DND-41 (cell line): ENCODE measurements at regions not wholly inside any gene's neighbourhood (a gene's known extent, or its start where the extent isn't known, plus 50 kb on each side); places are given as distances from the start of the nearest gene placed in this dataset.

Experiments
- ATAC-seq: fragments of 200-7000 bp; cut with Tn5 transposase; 3 replicates; pipeline ENCODE4 v1.9.1; 2021; ENCODE audit warnings: low read depth; ENCODE audit not compliant: insufficient read depth
- DNase-seq: peaks from one replicate; pipeline ENCODE4 v3.0.0-alpha.2; 2020
- H2AFZ ChIP-seq: 2 replicates; pipeline ENCODE4 v1.6.0; 2012; ENCODE audit warnings: low read depth, low read length
- H3K27ac ChIP-seq: 2 replicates; pipeline ENCODE4 v1.5.1; 2012; ENCODE audit warnings: low read length, inconsistent platforms
- H3K27me3 ChIP-seq: fragments of 200-600 bp; sonication (generic); 2 replicates; pipeline ENCODE4 v1.6.0; 2012; ENCODE audit warnings: low read length, mild to moderate bottlenecking, inconsistent platforms; ENCODE audit not compliant: insufficient read depth, poor library complexity
- H3K36me3 ChIP-seq: 2 replicates; pipeline ENCODE4 v1.5.1; 2012; ENCODE audit warnings: low read length, inconsistent platforms; ENCODE audit not compliant: insufficient read depth
- H3K4me1 ChIP-seq: 2 replicates; pipeline ENCODE4 v1.5.1; 2012; ENCODE audit warnings: mild to moderate bottlenecking, low read length; ENCODE audit not compliant: insufficient read depth
- H3K4me2 ChIP-seq: 2 replicates; pipeline ENCODE4 v1.6.0; 2012; ENCODE audit warnings: mild to moderate bottlenecking, moderate library complexity, low read length, inconsistent platforms; ENCODE audit not compliant: insufficient read depth
- H3K4me3 ChIP-seq, 2 experiments: fragments of 200-600 bp in 1 of 2; shearing (Covaris generic) in 1 of 2; 2 replicates each; pipeline ENCODE4 v1.5.1; 2012 to 2016; ENCODE audit warnings: inconsistent platforms in 2 of 2, low read length in 2 of 2, mild to moderate bottlenecking in 2 of 2, low read depth in 1 of 2, moderate library complexity in 1 of 2
- H3K79me2 ChIP-seq: 2 replicates; pipeline ENCODE4 v1.6.0; 2012; ENCODE audit warnings: low read length, inconsistent platforms; ENCODE audit not compliant: insufficient read depth
- H3K9ac ChIP-seq: 2 replicates; pipeline ENCODE4 v1.6.0; 2012; ENCODE audit warnings: low read depth, mild to moderate bottlenecking, inconsistent platforms, low read length, moderate library complexity
- H3K9me3 ChIP-seq: 2 replicates; pipeline ENCODE4 v1.5.1; 2012; ENCODE audit warnings: low read length, moderate library complexity, mild to moderate bottlenecking, inconsistent platforms; ENCODE audit not compliant: insufficient read depth, severe bottlenecking
- H4K20me1 ChIP-seq: 2 replicates; pipeline ENCODE4 v1.6.0; 2012; ENCODE audit warnings: low read length; ENCODE audit not compliant: insufficient read depth
- CTCF ChIP-seq: IDR thresholded peaks from 2 replicates; pipeline ENCODE4 v1.5.1; 2012; ENCODE audit warnings: borderline replicate concordance, low read length, moderate library complexity, mild to moderate bottlenecking; ENCODE audit not compliant: poor library complexity, severe bottlenecking; ENCODE audit errors: extremely low read depth
- EZH2 ChIP-seq: IDR thresholded peaks from 3 replicates; pipeline ENCODE4 v1.6.1; 2012; ENCODE audit warnings: borderline replicate concordance, low read depth, mild to moderate bottlenecking, moderate library complexity, low read length, inconsistent platforms; ENCODE audit not compliant: severe bottlenecking

GRCh38 chr10:125484035-125484732 is 198.8 kb downstream of the TEX36 start:
- no peaks in the 10 kb centered on the region for H3K4me1 ChIP-seq
- H3K27ac ChIP-seq: no peak overlapping the region
- no peaks in the 10 kb centered on the region for H4K20me1 ChIP-seq
- H2AFZ ChIP-seq: no peak overlapping the region
- H3K4me3 ChIP-seq: no peak overlapping the region
- no peak for DNase-seq
- H3K4me2 ChIP-seq: no peak overlapping the region
- no peak for TF ChIP-seq EZH2
- TF ChIP-seq CTCF: no peak
- peaks cover 8% of the 10 kb centered on the region for H3K27me3 ChIP-seq
- H3K79me2 ChIP-seq: no peaks in the 10 kb centered on the region
- H3K9ac ChIP-seq: no peak overlapping the region
- no peaks in the 10 kb centered on the region for H3K9me3 ChIP-seq
- H3K36me3 ChIP-seq: no peaks in the 10 kb centered on the region
- no peak for ATAC-seq

DNA sequence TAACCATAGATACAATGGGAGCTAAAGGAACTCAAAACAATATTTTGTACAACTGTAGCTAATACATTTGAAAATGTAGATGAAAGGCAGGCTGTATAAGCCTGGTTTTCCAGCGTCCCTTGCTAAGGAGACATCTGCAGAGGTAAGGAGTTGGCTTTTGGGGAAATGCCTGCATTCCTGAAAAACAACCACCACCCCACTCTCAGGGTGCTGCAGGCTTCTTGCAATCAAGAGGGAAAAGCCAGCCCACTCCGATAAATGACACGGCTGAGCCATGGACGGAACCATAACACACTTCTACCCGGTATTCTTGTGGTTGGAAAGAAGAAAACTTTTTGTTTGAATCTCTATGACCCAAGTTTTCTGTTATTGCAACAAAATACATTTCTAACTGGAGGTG is 200.3 kb downstream of the TEX36 start:
- Histone ChIP-seq H3K79me2 (no peaks in the 10 kb centered on the region), H3K4me1 (no peaks in the 10 kb centered on the region), H3K4me3 (no peak overlapping the region), H3K27ac (no peak overlapping the region), H2AFZ (no peak overlapping the region), H3K4me2 (no peak overlapping the region), H3K9me3 (no peaks in the 10 kb centered on the region), H3K27me3 (peaks cover 10% of the 10 kb centered on the region), H3K36me3 (no peaks in the 10 kb centered on the region), H3K9ac (no peak overlapping the region), H4K20me1 (no peaks in the 10 kb centered on the region)
- DNase-seq (no peak), ATAC-seq (no peak)
- TF ChIP-seq EZH2 (no peak), CTCF (no peak)

GRCh38 chr10:125482108-125482507 is 200.9 kb downstream of the TEX36 start:
- Histone ChIP-seq H3K9ac (no peak overlapping the region), H3K4me1 (no peaks in the 10 kb centered on the region), H3K27ac (no peak overlapping the region), H3K4me3 (no peak overlapping the region), H3K79me2 (no peaks in the 10 kb centered on the region), H4K20me1 (no peaks in the 10 kb centered on the region), H2AFZ (no peak overlapping the region), H3K4me2 (no peak overlapping the region), H3K36me3 (no peaks in the 10 kb centered on the region), H3K27me3 (peaks cover 14% of the 10 kb centered on the region), H3K9me3 (no peaks in the 10 kb centered on the region)
- ATAC-seq (no peak), DNase-seq (no peak)
- no peak for TF ChIP-seq EZH2
- no peak for TF ChIP-seq CTCF

- H3K27me3 ChIP-seq: peaks cover 18% of the 10 kb centered on the region
- H3K4me1 ChIP-seq: no peaks in the 10 kb centered on the region
- no peaks in the 10 kb centered on the region for H3K79me2 ChIP-seq
- no peak for DNase-seq
- H3K4me2 ChIP-seq: no peak overlapping the region
- H3K36me3 ChIP-seq: no peaks in the 10 kb centered on the region
- H3K27ac ChIP-seq: no peak overlapping the region
- no peak overlapping the region for H3K4me3 ChIP-seq
- ATAC-seq: no peak
- no peak overlapping the region for H3K9ac ChIP-seq
- no peak for TF ChIP-seq EZH2
- no peak for TF ChIP-seq CTCF
- no peak overlapping the region for H2AFZ ChIP-seq
- H3K9me3 ChIP-seq: no peaks in the 10 kb centered on the region
- no peaks in the 10 kb centered on the region for H4K20me1 ChIP-seq
Observed at GRCh38 chr10:125479059-125479458, 203.9 kb downstream of the TEX36 start.
